Erythroblast (primary cell): ENCODE measurements at regions not wholly inside any gene's neighbourhood (a gene's known extent, or its start where the extent isn't known, plus 50 kb on each side); places are given as distances from the start of the nearest gene placed in this dataset.

Experiments used
- GATA1 ChIP-seq: IDR thresholded peaks from 2 replicates; pipeline ENCODE4 v1.6.1; 2011; ENCODE audit warnings: low read depth, mild to moderate bottlenecking, control low read depth, low read length, moderate library complexity
- POLR2A ChIP-seq: IDR thresholded peaks from 2 replicates; pipeline ENCODE4 v1.6.1; 2011; ENCODE audit warnings: mild to moderate bottlenecking, low read length

GRCh38 chr2:18379870-18380269 is 180.6 kb downstream of the RDH14 start:
- no peak for TF ChIP-seq POLR2A
- no peak for TF ChIP-seq GATA1
